NT2/D1 (cell line): ENCODE measurements at regions not wholly inside any gene's neighbourhood (a gene's known extent, or its start where the extent isn't known, plus 50 kb on each side); places are given as distances from the start of the nearest gene placed in this dataset.

Source experiments
- SUZ12 ChIP-seq: IDR thresholded peaks from 2 replicates; pipeline ENCODE4 v1.6.1; 2011; ENCODE audit not compliant: insufficient read length, insufficient read depth; ENCODE audit errors: extremely low read depth
- YY1 ChIP-seq: IDR thresholded peaks from 2 replicates; pipeline ENCODE4 v1.6.1; 2011; ENCODE audit not compliant: insufficient read length, insufficient read depth
- ZNF274 ChIP-seq: IDR thresholded peaks from 2 replicates; pipeline ENCODE4 v1.6.1; 2011; ENCODE audit warnings: mild to moderate bottlenecking, low read depth, low read length

GRCh38 chr14:76957224-76957891 lies 71.2 kb downstream of the IRF2BPL start:
- TF ChIP-seq YY1 (no peak), SUZ12 (no peak), ZNF274 (no peak)
